HUES48 (cell line): ENCODE measurements at regions not wholly inside any gene's neighbourhood (a gene's known extent, or its start where the extent isn't known, plus 50 kb on each side); places are given as distances from the start of the nearest gene placed in this dataset.

Source experiments
- H3K27ac ChIP-seq: one replicate; pipeline ENCODE4 v1.7.0; 2013; ENCODE audit warnings: low read depth, low read length, inconsistent platforms
- H3K27me3 ChIP-seq: 2 replicates; pipeline ENCODE4 v1.6.1; 2013; ENCODE audit warnings: mild to moderate bottlenecking, low read length; ENCODE audit not compliant: control insufficient read depth, insufficient read depth
- H3K36me3 ChIP-seq: 2 replicates; pipeline ENCODE4 v1.6.1; 2013; ENCODE audit warnings: low read length; ENCODE audit not compliant: control insufficient read depth, insufficient read depth
- H3K4me1 ChIP-seq: 2 replicates; pipeline ENCODE4 v1.6.1; 2013; ENCODE audit warnings: mild to moderate bottlenecking, low read length; ENCODE audit not compliant: control insufficient read depth, insufficient read depth
- H3K4me3 ChIP-seq: 2 replicates; pipeline ENCODE4 v1.5.1; 2013; ENCODE audit warnings: mild to moderate bottlenecking, low read depth, low read length
- H3K9ac ChIP-seq: 2 replicates; pipeline ENCODE4 v1.6.1; 2013; ENCODE audit warnings: mild to moderate bottlenecking, low read depth, low read length, moderate library complexity
- H3K9me3 ChIP-seq: 2 replicates; pipeline ENCODE4 v1.6.1; 2013; ENCODE audit warnings: low read length; ENCODE audit not compliant: control insufficient read depth, insufficient read depth

DNA sequence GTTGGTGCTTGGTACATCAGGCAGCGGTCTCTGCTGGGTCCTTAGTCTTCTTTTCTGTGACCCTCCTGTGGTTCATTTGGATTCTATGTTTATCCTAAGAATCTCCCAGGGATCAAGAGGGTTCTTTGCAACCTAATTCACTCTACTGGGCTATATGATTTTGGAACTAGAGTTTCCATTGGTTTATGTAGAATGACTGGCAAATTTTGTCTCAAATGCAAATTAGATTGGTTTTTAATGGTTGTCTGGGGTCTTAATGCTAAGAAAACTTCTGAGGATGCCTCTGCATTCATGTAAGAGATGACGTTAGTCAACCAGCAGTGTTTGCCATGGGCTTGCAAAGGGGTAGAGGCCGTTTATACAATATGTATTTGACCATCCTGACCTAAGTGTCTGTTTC is 129.8 kb upstream of the ZFP64 start:
- no peaks in the 10 kb centered on the region for H3K36me3 ChIP-seq
- H3K4me1 ChIP-seq: no peaks in the 10 kb centered on the region
- no peak overlapping the region for H3K27ac ChIP-seq
- H3K9ac ChIP-seq: no peak overlapping the region
- no peaks in the 10 kb centered on the region for H3K9me3 ChIP-seq
- H3K4me3 ChIP-seq: no peak overlapping the region
- H3K27me3 ChIP-seq: no peaks in the 10 kb centered on the region

DNA sequence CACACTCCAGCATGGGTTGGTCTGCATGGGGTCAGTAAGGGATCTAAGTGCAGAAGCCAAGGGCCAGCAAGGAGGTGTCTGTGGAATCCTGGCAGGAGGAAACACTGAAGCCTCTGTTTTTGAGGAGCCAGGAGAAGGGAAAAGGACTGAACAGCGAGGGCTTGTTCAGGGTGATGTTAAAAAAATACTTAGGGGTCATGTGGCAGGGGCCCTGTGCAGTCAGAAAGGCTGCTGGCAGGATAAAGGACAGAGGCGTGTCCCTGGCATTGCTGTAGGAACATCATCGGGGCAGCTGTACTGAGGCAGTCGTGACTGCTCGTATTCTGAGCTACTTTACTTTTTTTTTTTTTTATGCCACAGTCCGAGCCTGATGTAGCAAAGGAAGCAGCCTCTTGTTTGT is 127.1 kb upstream of the ZFP64 start:
- Histone ChIP-seq H3K9ac (no peak overlapping the region), H3K4me3 (no peak overlapping the region), H3K27me3 (no peaks in the 10 kb centered on the region), H3K4me1 (no peaks in the 10 kb centered on the region), H3K9me3 (no peaks in the 10 kb centered on the region), H3K27ac (no peak overlapping the region), H3K36me3 (no peaks in the 10 kb centered on the region)

DNA sequence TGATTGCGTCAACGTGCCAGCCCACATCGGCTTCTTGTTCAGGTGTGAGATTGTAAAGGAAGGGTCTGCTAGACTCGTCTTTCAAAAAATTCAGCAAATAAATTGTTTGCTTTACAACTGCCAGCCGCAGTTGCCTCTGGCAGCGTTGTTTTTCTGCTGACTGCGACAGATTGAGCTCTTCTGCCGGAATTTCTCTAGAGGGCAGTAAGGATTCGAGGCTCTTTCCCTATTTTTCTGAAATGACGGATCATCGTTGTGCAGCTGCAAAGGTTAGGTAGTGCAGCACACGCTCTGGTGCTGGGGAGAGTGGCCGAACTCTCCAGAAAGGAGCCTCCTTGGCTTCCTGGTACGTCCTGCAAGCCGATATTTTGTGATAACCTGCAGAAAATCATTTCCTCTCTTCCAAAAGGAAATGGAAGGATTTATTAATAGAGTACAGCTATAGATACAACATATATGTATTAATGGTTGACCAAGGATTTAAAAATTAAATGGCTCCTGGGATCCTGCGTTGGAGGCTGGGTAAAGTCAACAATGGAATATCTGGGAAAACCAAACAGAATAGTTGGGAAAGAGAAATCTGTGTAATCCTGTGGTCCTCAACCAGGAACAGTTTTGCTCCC is 121.9 kb upstream of the ZFP64 start:
- no peaks in the 10 kb centered on the region for H3K36me3 ChIP-seq
- H3K4me1 ChIP-seq: peaks cover 25% of the 10 kb centered on the region
- H3K27me3 ChIP-seq: peaks cover 7% of the 10 kb centered on the region; the same call in 1 of the 2 replicates
- H3K9ac ChIP-seq: no peak overlapping the region
- no peaks in the 10 kb centered on the region for H3K9me3 ChIP-seq
- no peak overlapping the region for H3K4me3 ChIP-seq
- H3K27ac ChIP-seq: no peak overlapping the region

DNA sequence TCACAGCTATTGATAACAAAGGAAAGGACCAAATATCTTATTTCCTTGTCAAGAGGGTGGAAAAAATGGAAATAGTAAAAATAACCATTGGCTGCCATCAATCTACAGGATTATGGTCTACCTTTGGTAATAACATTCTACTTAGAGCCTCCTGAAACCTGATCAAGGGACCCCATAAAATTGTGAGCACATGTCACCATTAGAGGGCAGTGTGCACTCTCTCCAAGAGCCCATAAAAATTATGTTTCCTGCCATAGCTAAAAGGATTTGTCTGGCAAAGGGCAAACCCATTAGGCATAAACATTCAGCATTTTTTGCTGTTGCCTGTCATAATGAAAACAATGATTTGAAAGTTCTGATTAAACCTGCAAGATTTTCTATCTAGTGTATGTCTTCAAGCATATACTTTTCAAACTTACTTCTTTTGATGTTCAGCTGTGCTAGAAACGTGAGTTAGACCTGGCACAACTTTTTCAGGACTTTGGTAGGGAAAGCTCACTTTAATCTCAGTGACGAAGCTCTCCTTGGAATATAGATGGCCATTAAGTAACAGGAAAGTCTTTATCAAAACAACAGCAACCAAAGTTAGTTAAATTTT is 120.7 kb upstream of the ZFP64 start:
- no peaks in the 10 kb centered on the region for H3K36me3 ChIP-seq
- H3K9ac ChIP-seq: no peak overlapping the region
- no peak overlapping the region for H3K27ac ChIP-seq
- H3K4me3 ChIP-seq: no peak overlapping the region
- peaks cover 7% of the 10 kb centered on the region; the same call in 1 of the 2 replicates for H3K27me3 ChIP-seq
- peaks cover 25% of the 10 kb centered on the region for H3K4me1 ChIP-seq
- H3K9me3 ChIP-seq: no peaks in the 10 kb centered on the region

DNA sequence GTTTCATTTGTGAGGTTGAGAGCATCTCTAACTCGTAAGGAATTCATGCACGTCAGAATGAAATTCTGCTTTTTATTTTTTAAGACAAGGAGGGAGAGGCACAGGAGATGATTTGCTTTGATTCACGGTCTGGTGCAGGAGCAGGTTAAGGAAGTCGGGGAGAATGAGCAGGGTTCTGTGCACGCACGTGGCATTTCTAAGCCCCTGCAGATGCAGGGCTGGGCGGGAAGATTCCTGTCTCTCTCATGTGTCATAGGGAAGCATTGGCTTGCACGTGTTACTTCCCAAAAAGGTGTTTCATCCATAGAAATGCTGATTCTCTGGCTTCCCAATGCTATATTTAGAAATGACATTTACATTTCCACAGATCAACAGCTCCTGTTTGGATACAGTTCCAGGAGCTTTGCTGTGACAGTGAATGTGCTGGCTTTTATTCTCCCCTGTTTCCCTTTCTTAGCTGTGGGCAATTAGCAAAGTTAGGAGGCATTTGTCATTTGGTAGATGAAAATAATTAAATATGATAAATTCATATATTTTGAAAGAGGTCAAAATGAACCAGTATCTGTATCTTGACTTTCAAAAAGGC is 119.7 kb upstream of the ZFP64 start:
- Histone ChIP-seq H3K9me3 (no peaks in the 10 kb centered on the region), H3K27me3 (peaks cover 7% of the 10 kb centered on the region; the same call in 1 of the 2 replicates), H3K4me1 (peaks cover 25% of the 10 kb centered on the region), H3K36me3 (no peaks in the 10 kb centered on the region), H3K27ac (no peak overlapping the region), H3K9ac (no peak overlapping the region), H3K4me3 (no peak overlapping the region)

DNA sequence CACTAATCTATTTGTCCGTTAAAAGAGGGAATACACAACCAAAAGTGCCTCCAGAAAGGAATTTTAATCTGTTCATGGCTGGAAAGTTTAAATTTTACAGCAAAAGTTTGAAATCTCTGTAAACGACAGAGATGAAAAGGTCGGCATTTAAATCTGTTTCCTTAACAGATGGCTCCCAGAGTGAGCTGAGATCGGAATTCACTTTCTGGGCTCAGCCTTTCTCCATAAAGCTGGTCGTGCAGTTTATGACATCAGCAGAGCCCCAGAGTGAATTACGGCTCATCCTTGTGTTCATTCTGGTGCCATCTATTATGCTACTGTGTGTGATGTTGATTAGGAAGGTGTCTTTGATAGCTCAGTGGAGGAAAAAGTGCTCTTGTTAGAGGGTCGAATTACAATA is 117.6 kb upstream of the ZFP64 start:
- no peak overlapping the region for H3K9ac ChIP-seq
- H3K4me1 ChIP-seq: peaks cover 25% of the 10 kb centered on the region
- H3K27ac ChIP-seq: no peak overlapping the region
- H3K4me3 ChIP-seq: no peak overlapping the region
- H3K27me3 ChIP-seq: peaks cover 7% of the 10 kb centered on the region; the same call in 1 of the 2 replicates
- H3K9me3 ChIP-seq: no peaks in the 10 kb centered on the region
- H3K36me3 ChIP-seq: no peaks in the 10 kb centered on the region

DNA sequence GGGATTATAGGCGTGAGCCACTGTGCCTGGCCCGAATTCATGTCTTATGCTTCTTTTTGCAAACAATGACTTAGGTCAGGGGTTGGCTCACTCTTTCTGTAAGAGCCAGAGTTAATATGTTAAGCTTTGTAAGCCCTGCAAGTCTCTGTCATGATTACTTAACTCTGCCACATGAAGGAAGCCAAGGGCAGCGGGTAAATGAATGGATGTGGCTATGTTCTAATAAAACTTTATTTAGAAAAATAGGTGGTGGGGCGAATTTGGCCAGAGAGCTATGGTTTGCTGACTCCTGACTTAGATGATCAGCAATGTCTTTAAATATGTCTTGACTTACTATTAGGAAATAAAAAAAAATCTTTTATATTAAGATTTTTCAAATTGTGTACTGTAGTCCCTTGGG is 114.9 kb upstream of the ZFP64 start:
- Histone ChIP-seq H3K4me1 (peaks cover 20% of the 10 kb centered on the region), H3K27ac (no peak overlapping the region), H3K27me3 (peaks cover 7% of the 10 kb centered on the region; the same call in 1 of the 2 replicates), H3K9ac (no peak overlapping the region), H3K36me3 (no peaks in the 10 kb centered on the region), H3K9me3 (no peaks in the 10 kb centered on the region), H3K4me3 (no peak overlapping the region)

DNA sequence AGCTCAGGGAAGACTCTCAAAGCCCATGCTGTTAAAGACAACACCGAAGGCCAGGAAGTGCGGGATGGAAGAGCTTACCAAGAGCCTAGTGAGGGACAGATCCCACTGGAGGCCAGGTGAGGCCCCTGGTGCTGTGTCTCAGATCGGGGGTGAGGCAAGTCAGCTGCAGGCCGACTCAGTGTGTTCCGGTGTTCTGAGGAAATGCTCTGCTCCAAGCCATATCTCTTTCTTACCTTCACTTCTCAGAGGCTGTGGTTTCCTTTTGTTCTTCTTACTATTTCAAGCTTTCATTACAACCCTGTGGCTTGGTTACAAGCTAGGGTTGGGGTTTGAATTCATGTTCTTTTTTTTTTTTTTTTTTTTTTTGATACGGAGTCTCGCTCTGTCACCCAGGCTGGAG is 114.3 kb upstream of the ZFP64 start:
- H3K4me3 ChIP-seq: no peak overlapping the region
- no peaks in the 10 kb centered on the region for H3K9me3 ChIP-seq

DNA sequence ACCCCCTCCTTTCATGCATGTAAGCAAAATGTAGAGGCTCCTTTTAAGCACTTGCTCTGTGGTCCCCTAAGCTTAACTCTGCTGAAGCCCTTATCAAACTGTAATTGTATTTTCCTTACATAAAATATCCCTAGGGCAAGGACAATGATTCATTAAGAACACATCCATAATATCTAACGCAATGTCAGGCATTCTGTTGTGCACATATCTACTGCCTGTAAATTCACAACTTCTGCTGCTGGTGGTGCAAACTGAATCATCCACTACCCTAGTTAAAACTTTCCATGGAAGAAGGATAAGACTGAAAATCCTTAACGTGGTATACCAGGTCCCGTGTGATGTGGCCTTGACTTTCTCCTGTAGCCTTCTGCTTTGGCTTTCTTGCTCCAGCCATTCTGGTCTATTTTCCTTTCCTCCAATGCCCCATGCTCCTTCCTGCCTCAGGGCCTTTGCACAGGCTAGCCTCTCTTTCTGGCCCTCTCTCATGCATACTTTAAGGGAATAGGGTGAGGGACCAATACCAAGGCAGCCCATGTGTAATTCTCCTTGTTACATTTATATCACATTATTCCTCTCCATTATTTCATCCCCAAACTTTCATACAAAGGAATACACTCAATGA is 113.6 kb upstream of the ZFP64 start:
- H3K27ac ChIP-seq: no peak overlapping the region
- H3K9ac ChIP-seq: no peak overlapping the region
- H3K4me1 ChIP-seq: peaks cover 12% of the 10 kb centered on the region
- no peaks in the 10 kb centered on the region for H3K36me3 ChIP-seq
- peaks cover 2% of the 10 kb centered on the region; the same call in 1 of the 2 replicates for H3K27me3 ChIP-seq
- no peaks in the 10 kb centered on the region for H3K9me3 ChIP-seq
- H3K4me3 ChIP-seq: no peak overlapping the region

More for the DNA sequence above, 114.3 kb upstream of the ZFP64 start:
- no peak overlapping the region for H3K27ac ChIP-seq
- peaks cover 14% of the 10 kb centered on the region for H3K4me1 ChIP-seq
- no peaks in the 10 kb centered on the region for H3K36me3 ChIP-seq
- no peak overlapping the region for H3K9ac ChIP-seq
- peaks cover 3% of the 10 kb centered on the region; the same call in 1 of the 2 replicates for H3K27me3 ChIP-seq

DNA sequence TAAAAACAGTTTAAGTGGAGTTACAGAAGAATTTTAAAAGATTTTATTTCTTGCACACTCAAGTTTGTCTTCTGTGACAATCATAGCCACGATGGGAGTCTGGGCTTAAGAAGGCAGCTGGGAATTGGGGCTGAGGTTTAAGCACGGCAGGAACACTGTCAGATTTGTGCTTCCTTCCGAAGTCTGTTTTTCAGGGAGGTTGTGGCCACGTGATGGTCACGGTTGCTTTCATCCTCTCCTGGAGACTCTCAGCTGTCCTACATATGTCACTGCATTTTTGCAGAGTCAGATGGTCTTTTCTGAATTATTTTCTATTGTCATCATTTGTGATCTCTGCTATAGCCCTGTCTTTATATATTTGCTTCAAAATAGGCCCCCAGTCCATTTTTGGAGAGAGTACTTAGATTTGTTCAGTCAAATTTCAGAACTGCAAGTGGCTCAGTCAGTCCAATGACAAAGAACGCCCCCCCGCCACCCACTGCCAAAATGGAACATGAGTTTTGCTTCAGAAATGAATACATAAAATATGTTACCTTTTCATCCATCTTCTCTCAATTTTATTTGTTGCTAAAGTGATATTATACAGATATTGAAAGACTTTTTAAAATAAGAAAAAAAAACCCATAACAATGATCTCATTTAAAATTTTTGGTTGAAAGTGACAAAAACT is 111.8 kb upstream of the ZFP64 start:
- no peaks in the 10 kb centered on the region for H3K27me3 ChIP-seq
- H3K4me1 ChIP-seq: no peaks in the 10 kb centered on the region
- H3K36me3 ChIP-seq: no peaks in the 10 kb centered on the region
- H3K4me3 ChIP-seq: no peak overlapping the region
- H3K9me3 ChIP-seq: no peaks in the 10 kb centered on the region
- H3K9ac ChIP-seq: no peak overlapping the region
- no peak overlapping the region for H3K27ac ChIP-seq
